KMS-11 (cell line): ENCODE measurements at regions not wholly inside any gene's neighbourhood (a gene's known extent, or its start where the extent isn't known, plus 50 kb on each side); places are given as distances from the start of the nearest gene placed in this dataset.

Experiments
- H2AFZ ChIP-seq: fragments of 200-600 bp; sonication (generic); 2 replicates; pipeline ENCODE4 v1.6.1; 2016; ENCODE audit warnings: antibody characterized with exemption, mixed run types, low read depth
- H3K27ac ChIP-seq: fragments of 200-600 bp; sonication (generic); 2 replicates; pipeline ENCODE4 v1.6.1; 2016; ENCODE audit warnings: mild to moderate bottlenecking, mixed run types
- H3K27me3 ChIP-seq: fragments of 200-600 bp; sonication (generic); 2 replicates; pipeline ENCODE4 v1.6.1; 2017; ENCODE audit warnings: mild to moderate bottlenecking, low read depth, mixed run types, moderate library complexity; ENCODE audit not compliant: insufficient read depth
- H3K36me3 ChIP-seq: fragments of 200-600 bp; sonication (generic); 2 replicates; pipeline ENCODE4 v1.6.1; 2017; ENCODE audit warnings: mild to moderate bottlenecking, mixed run types; ENCODE audit not compliant: insufficient read depth
- H3K4me1 ChIP-seq: fragments of 200-600 bp; sonication (generic); 2 replicates; pipeline ENCODE4 v1.6.1; 2016; ENCODE audit warnings: mild to moderate bottlenecking, low read depth, mixed run types; ENCODE audit not compliant: poor library complexity, severe bottlenecking
- H3K4me2 ChIP-seq: fragments of 200-600 bp; sonication (generic); 2 replicates; pipeline ENCODE4 v1.7.0; 2016; ENCODE audit warnings: mild to moderate bottlenecking, mixed run types
- H3K4me3 ChIP-seq: fragments of 200-600 bp; sonication (generic); IDR thresholded peaks from 2 replicates; pipeline ENCODE4 v1.6.1; 2017; ENCODE audit warnings: low read depth, low read length, mixed read lengths; ENCODE audit not compliant: insufficient read depth
- H3K79me2 ChIP-seq: fragments of 200-600 bp; sonication (generic); 2 replicates; pipeline ENCODE4 v1.6.1; 2016; ENCODE audit warnings: low read depth, mixed run types; ENCODE audit not compliant: insufficient read depth
- H3K9ac ChIP-seq: fragments of 200-600 bp; sonication (generic); 2 replicates; pipeline ENCODE4 v1.6.1; 2016; ENCODE audit warnings: mild to moderate bottlenecking, mixed run types
- H4K20me1 ChIP-seq: fragments of 200-600 bp; sonication (generic); 2 replicates; pipeline ENCODE4 v1.6.1; 2016; ENCODE audit warnings: mild to moderate bottlenecking, mixed run types; ENCODE audit not compliant: insufficient read depth
- TF ChIP-seq, protein P1 (sequence below): fragments of 200-600 bp; sonication (generic); conservative IDR thresholded peaks from 2 replicates; pipeline ENCODE4 v1.6.1; 2017; ENCODE audit warnings: low read depth, mild to moderate bottlenecking, antibody characterized with exemption, low read length, moderate library complexity, mixed read lengths

DNA sequence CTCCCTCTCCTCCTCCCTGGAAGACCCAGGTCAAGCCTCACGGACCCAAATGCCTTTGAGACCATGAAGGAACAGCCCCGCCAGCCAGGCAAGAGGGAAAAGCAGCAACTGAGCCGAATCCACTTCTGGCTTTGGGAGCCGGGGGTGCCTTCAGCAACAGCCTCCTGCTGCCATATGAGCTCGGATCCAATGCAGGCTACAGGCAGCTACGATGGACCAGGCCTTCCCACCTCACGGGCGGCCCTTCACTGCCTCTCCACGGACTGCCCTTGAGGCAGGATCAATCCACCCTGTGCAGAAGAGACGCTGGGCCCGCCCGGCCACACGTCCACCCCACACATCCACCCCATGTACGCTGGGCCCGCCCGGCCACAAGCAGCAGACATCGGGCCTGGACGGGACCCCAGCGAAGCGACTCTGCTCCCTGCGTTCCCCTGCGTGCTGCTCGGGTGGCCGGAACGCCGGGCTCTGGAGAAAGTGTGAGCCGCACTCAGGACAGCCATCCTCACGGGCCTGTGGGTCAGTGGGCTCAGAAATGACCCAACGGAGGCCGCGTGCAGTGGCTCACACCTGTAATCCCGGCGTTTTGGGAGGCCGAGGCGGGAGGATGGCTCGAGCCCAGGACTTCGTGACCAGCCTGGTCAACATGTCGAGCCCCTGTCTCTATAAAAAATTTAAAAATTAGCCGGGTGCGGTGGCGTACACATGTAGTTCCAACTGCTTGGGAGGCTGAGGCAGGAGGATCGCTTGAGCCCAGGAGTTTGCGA, 82.0 kb downstream of the FOXL3 start:
- H3K27me3 ChIP-seq: peaks cover 43% of the 10 kb centered on the region
- H2AFZ ChIP-seq: no peak overlapping the region
- no peaks in the 10 kb centered on the region for H4K20me1 ChIP-seq
- H3K79me2 ChIP-seq: no peaks in the 10 kb centered on the region
- H3K4me1 ChIP-seq: no peaks in the 10 kb centered on the region
- H3K27ac ChIP-seq: no peak overlapping the region
- H3K9ac ChIP-seq: no peak overlapping the region
- no peak overlapping the region for H3K4me3 ChIP-seq
- TF ChIP-seq, protein P1, sequence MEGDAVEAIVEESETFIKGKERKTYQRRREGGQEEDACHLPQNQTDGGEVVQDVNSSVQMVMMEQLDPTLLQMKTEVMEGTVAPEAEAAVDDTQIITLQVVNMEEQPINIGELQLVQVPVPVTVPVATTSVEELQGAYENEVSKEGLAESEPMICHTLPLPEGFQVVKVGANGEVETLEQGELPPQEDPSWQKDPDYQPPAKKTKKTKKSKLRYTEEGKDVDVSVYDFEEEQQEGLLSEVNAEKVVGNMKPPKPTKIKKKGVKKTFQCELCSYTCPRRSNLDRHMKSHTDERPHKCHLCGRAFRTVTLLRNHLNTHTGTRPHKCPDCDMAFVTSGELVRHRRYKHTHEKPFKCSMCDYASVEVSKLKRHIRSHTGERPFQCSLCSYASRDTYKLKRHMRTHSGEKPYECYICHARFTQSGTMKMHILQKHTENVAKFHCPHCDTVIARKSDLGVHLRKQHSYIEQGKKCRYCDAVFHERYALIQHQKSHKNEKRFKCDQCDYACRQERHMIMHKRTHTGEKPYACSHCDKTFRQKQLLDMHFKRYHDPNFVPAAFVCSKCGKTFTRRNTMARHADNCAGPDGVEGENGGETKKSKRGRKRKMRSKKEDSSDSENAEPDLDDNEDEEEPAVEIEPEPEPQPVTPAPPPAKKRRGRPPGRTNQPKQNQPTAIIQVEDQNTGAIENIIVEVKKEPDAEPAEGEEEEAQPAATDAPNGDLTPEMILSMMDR: no peak
- no peak overlapping the region for H3K4me2 ChIP-seq
- no peaks in the 10 kb centered on the region for H3K36me3 ChIP-seq

- H3K4me2 ChIP-seq: no peak overlapping the region
- no peaks in the 10 kb centered on the region for H3K79me2 ChIP-seq
- H3K27ac ChIP-seq: no peak overlapping the region
- H3K4me3 ChIP-seq: no peak overlapping the region
- no peaks in the 10 kb centered on the region for H3K36me3 ChIP-seq
- TF ChIP-seq, protein P1: no peak
- H4K20me1 ChIP-seq: no peaks in the 10 kb centered on the region
- H3K9ac ChIP-seq: no peak overlapping the region
- no peaks in the 10 kb centered on the region for H3K4me1 ChIP-seq
- H2AFZ ChIP-seq: no peak overlapping the region
- H3K27me3 ChIP-seq: peaks cover 37% of the 10 kb centered on the region
These were observed 82.6 kb downstream of the FOXL3 start for GRCh38 chr7:372546-372931.

DNA sequence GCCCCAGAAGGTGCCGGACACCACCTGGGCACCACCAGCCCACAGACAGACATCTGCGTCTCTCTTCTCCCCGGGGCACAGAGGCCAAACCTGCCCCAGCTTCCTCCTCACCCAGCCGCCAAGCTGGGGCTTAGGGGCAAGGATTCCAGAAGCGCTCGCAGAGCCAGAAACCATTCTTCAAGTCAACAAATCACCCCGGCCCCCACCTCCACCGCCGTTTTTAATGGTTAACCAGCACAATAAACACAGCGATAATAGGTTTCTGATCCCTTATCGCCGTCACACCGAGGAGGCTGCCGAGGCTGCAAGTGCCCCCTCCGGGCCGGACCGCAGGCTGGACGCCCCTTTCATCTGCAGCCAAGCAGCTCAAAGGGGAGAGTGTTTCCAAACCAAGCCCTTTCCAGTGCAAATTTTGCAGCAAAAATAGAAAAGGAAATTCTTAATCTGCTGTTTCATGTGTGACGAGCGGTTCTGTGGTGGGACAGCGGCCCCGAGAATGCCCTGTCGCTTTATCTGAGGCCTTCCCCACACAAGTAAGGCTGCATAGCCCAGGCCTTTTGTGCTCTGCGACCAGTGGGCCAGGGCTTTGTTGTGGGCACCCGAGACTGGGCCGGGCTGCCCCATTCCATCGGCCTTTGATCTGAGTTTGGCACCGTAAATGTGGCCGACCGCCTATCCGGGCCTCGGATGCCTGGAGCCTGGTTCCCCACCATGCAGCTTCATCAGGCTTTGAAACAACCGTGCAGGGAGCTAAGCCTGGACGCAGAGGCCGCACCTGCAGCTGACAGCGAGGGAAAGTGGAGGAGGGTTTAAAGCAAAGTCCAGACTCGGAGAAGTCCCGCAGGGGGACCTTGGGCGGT, 83.2 kb downstream of the FOXL3 start:
- H4K20me1 ChIP-seq: no peaks in the 10 kb centered on the region
- no peaks in the 10 kb centered on the region for H3K79me2 ChIP-seq
- H3K4me3 ChIP-seq: no peak overlapping the region
- H3K27ac ChIP-seq: no peak overlapping the region
- no peaks in the 10 kb centered on the region for H3K36me3 ChIP-seq
- peaks cover 33% of the 10 kb centered on the region for H3K27me3 ChIP-seq
- no peak overlapping the region for H2AFZ ChIP-seq
- TF ChIP-seq, protein P1: no peak
- H3K4me2 ChIP-seq: no peak overlapping the region
- no peaks in the 10 kb centered on the region for H3K4me1 ChIP-seq
- no peak overlapping the region for H3K9ac ChIP-seq

DNA sequence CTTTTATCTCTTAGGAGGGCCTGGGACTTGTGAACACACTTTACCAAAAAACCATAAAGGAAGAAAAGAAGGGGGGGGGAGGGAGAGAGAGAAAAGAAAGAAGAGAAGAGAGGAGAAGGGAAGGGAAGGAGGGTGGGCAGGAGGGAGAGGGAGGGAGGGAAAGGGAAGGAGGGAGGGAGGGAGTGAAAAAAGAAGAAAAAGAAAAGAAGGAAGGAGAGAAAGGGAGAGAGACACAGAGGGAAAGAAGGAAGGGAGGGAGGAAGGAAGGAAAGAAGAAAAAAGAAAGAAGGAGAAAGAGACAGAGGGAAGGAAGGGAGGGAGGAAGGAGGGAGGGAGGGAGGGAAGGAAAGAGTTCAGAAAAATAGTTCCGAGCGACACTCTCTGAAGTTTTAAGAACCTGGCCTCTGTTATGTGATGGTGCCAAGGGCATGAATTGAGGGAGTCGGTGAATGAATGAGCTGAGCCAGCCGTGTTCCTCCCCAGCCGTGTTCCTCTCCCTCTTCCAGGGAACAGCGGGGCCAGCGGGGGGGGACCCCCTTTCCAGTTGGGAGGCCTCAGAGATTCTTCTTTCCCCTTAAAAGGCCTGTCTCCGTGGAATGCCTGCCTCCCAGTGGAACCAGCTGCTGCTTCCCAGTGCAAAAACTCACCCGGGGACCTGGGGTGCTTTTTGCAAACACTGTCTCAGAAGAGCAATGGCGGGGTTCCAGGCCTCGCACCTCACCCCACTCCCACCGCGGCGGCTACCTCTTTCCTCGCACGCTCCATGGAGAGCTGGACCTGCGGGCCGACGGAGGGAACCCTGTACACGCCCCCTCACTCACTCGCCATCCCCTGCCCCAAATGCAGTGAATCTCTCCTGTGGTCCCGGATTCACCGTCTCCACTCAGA, 84.1 kb downstream of the FOXL3 start:
- TF ChIP-seq, protein P1: no peak
- no peaks in the 10 kb centered on the region for H4K20me1 ChIP-seq

More for the DNA sequence above, 84.1 kb downstream of the FOXL3 start:
- no peak overlapping the region for H2AFZ ChIP-seq
- H3K36me3 ChIP-seq: no peaks in the 10 kb centered on the region
- H3K9ac ChIP-seq: no peak overlapping the region
- H3K4me1 ChIP-seq: no peaks in the 10 kb centered on the region
- no peak overlapping the region for H3K4me2 ChIP-seq
- H3K27me3 ChIP-seq: peaks cover 40% of the 10 kb centered on the region
- H3K4me3 ChIP-seq: no peak overlapping the region
- no peak overlapping the region for H3K27ac ChIP-seq
- H3K79me2 ChIP-seq: no peaks in the 10 kb centered on the region
